A549 (cell line): ENCODE measurements at regions not wholly inside any gene's neighbourhood (a gene's known extent, or its start where the extent isn't known, plus 50 kb on each side); places are given as distances from the start of the nearest gene placed in this dataset.

Experiments
- ESRRA ChIP-seq: fragments of 150-350 bp; IDR thresholded peaks from 2 replicates; pipeline ENCODE4 v1.6.1; 2014; ENCODE audit warnings: mild to moderate bottlenecking, low read length, borderline replicate concordance
- NFE2L2 ChIP-seq: fragments of 150-350 bp; conservative IDR thresholded peaks from 2 replicates; pipeline ENCODE4 v1.6.1; 2014; ENCODE audit warnings: low read length
- POLR2A ChIP-seq: IDR thresholded peaks from 2 replicates; pipeline ENCODE4 v1.6.1; 2012; ENCODE audit warnings: mild to moderate bottlenecking, low read length
- RAD21 ChIP-seq, 2 experiments: fragments of >200 bp in 1 of 2; sonication (Bioruptor Twin) in 1 of 2; formaldehyde crosslinking in 1 of 2; IDR thresholded peaks in 1 of 2; conservative IDR thresholded peaks in 1 of 2; 2 replicates in 1 of 2; 3 replicates in 1 of 2; pipeline ENCODE4 v1.6.1; 2012 to 2018; ENCODE audit warnings: inconsistent platforms in 1 of 2
- RFX5 ChIP-seq: fragments of 450-650 bp; IDR thresholded peaks from 2 replicates; pipeline ENCODE4 v1.7.1; 2014; ENCODE audit warnings: antibody characterized with exemption, mild to moderate bottlenecking, moderate library complexity
- RNF2 ChIP-seq: fragments of 200-600 bp; sonication (generic); IDR thresholded peaks from 2 replicates; pipeline ENCODE4 v1.6.1; 2016; ENCODE audit warnings: low read depth, mild to moderate bottlenecking, antibody characterized with exemption, moderate library complexity, borderline replicate concordance
- TF ChIP-seq, protein P1 (sequence below): fragments of >200 bp; sonication (Bioruptor Twin); formaldehyde crosslinking; IDR thresholded peaks from 3 replicates; pipeline ENCODE4 v1.5.1; 2016
- TF ChIP-seq, protein P2 (sequence below): fragments of 250-450 bp; sonication (Bioruptor Pico); IDR thresholded peaks from 2 replicates; pipeline ENCODE4 v1.5.0; 2021; ENCODE audit warnings: mild to moderate bottlenecking, moderate library complexity, borderline replicate concordance
- TF ChIP-seq, protein P3 (sequence below): IDR thresholded peaks from 2 replicates; pipeline ENCODE4 v1.6.1; 2012
- TF ChIP-seq, protein P4 (sequence below): fragments of 200-600 bp; sonication (generic); IDR thresholded peaks from 2 replicates; pipeline ENCODE4 v1.6.1; 2016; ENCODE audit warnings: antibody characterized with exemption, mild to moderate bottlenecking, moderate library complexity

DNA sequence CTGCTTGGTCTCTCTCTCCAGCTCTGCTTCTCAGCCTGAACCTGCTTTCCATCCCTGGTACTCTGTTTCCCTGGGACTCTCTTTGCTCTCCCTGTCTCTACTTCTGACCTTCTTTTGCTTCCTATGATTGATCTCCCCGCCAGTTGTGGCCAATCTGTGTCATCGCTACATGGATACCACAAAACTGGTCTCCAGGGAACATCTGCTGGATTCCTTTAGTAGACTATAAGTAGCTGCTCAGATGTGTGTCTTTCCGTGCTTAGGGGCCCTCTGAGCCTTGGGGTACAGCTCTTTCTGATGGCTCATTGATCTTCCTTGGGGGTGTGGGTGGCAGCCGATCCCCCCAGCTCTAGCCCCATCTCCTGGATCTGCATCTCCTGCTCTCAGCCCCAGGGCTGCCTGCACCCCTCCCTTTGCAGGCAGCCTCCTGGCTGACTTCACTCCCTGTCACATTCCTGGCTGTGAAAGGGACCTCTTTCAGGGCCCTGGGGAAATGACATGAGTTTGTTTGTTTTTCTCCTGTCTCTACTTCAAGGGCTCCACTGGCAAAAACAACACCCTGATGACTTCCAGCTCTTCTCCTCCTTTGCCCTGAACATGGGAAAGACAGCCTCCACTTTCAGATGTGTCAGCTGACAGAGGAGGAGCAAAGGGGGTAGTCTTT is 333.7 kb downstream of the CYP26B1 start:
- TF ChIP-seq, protein P1, sequence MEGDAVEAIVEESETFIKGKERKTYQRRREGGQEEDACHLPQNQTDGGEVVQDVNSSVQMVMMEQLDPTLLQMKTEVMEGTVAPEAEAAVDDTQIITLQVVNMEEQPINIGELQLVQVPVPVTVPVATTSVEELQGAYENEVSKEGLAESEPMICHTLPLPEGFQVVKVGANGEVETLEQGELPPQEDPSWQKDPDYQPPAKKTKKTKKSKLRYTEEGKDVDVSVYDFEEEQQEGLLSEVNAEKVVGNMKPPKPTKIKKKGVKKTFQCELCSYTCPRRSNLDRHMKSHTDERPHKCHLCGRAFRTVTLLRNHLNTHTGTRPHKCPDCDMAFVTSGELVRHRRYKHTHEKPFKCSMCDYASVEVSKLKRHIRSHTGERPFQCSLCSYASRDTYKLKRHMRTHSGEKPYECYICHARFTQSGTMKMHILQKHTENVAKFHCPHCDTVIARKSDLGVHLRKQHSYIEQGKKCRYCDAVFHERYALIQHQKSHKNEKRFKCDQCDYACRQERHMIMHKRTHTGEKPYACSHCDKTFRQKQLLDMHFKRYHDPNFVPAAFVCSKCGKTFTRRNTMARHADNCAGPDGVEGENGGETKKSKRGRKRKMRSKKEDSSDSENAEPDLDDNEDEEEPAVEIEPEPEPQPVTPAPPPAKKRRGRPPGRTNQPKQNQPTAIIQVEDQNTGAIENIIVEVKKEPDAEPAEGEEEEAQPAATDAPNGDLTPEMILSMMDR, result no peak
- TF ChIP-seq NFE2L2, result no peak
- no peak for TF ChIP-seq ESRRA
- TF ChIP-seq, protein P2, sequence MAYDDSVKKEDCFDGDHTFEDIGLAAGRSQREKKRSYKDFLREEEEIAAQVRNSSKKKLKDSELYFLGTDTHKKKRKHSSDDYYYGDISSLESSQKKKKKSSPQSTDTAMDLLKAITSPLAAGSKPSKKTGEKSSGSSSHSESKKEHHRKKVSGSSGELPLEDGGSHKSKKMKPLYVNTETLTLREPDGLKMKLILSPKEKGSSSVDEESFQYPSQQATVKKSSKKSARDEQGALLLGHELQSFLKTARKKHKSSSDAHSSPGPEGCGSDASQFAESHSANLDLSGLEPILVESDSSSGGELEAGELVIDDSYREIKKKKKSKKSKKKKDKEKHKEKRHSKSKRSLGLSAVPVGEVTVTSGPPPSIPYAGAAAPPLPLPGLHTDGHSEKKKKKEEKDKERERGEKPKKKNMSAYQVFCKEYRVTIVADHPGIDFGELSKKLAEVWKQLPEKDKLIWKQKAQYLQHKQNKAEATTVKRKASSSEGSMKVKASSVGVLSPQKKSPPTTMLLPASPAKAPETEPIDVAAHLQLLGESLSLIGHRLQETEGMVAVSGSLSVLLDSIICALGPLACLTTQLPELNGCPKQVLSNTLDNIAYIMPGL (CRISPR knock-in tag), result no peak
- TF ChIP-seq, protein P3, sequence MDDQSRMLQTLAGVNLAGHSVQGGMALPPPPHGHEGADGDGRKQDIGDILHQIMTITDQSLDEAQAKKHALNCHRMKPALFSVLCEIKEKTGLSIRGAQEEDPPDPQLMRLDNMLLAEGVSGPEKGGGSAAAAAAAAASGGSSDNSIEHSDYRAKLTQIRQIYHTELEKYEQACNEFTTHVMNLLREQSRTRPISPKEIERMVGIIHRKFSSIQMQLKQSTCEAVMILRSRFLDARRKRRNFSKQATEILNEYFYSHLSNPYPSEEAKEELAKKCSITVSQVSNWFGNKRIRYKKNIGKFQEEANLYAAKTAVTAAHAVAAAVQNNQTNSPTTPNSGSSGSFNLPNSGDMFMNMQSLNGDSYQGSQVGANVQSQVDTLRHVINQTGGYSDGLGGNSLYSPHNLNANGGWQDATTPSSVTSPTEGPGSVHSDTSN, result no peak
- no peak for TF ChIP-seq RAD21 (conservative IDR thresholded peaks at IDR 0.05 in 1 of 2, IDR thresholded peaks at IDR 0.05 in 1 of 2)
- TF ChIP-seq, protein P4, sequence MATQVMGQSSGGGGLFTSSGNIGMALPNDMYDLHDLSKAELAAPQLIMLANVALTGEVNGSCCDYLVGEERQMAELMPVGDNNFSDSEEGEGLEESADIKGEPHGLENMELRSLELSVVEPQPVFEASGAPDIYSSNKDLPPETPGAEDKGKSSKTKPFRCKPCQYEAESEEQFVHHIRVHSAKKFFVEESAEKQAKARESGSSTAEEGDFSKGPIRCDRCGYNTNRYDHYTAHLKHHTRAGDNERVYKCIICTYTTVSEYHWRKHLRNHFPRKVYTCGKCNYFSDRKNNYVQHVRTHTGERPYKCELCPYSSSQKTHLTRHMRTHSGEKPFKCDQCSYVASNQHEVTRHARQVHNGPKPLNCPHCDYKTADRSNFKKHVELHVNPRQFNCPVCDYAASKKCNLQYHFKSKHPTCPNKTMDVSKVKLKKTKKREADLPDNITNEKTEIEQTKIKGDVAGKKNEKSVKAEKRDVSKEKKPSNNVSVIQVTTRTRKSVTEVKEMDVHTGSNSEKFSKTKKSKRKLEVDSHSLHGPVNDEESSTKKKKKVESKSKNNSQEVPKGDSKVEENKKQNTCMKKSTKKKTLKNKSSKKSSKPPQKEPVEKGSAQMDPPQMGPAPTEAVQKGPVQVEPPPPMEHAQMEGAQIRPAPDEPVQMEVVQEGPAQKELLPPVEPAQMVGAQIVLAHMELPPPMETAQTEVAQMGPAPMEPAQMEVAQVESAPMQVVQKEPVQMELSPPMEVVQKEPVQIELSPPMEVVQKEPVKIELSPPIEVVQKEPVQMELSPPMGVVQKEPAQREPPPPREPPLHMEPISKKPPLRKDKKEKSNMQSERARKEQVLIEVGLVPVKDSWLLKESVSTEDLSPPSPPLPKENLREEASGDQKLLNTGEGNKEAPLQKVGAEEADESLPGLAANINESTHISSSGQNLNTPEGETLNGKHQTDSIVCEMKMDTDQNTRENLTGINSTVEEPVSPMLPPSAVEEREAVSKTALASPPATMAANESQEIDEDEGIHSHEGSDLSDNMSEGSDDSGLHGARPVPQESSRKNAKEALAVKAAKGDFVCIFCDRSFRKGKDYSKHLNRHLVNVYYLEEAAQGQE, result no peak
- no peak for TF ChIP-seq RNF2
- TF ChIP-seq POLR2A, result no peak
- no peak for TF ChIP-seq RFX5
